ENCODE measurements at regions not wholly inside any gene's neighbourhood (a gene's known extent, or its start where the extent isn't known, plus 50 kb on each side); places are given as distances from the start of the nearest gene placed in this dataset.

GRCh38 chr20:57074386-57074785 is 192.1 kb downstream of the BMP7 start:
- in situ Hi-C loops (cut with MboI) (no loop called here), intact Hi-C loops (cut with micrococcal nuclease; ENCODE audit: unreplicated experiment) (no loop called here)
- H3K36me3 ChIP-seq (ENCODE audit: control insufficient read depth in 2 of 2, insufficient read depth in 2 of 2, low read length in 1 of 2), result no peaks in the 10 kb centered on the region
- H3K9ac ChIP-seq (ENCODE audit: control insufficient read depth, insufficient read depth, low read length), result no peak overlapping the region
- RAD21 ChIA-PET (ENCODE audit: unreplicated experiment), result no interaction called here
- no peak overlapping the region for H3K27ac ChIP-seq (ENCODE audit: control insufficient read depth, insufficient read depth)
- TF ChIP-seq MXI1 (IDR thresholded peaks at IDR 0.05; ENCODE audit: low read depth, low read length), result no peak
- no peaks in the 10 kb centered on the region for H4K20me1 ChIP-seq (ENCODE audit: control insufficient read depth, insufficient read depth)
- FAIRE-seq (no peak), DNase-seq (ENCODE audit: low read depth, low spot score) (no peak), ATAC-seq (no peak)
- H3K4me1 ChIP-seq (ENCODE audit: control insufficient read depth, insufficient read depth, low read length), result no peaks in the 10 kb centered on the region
- CTCF ChIA-PET, result no interaction called here
- H2AFZ ChIP-seq (ENCODE audit: control insufficient read depth, low read depth, low read length), result no peak overlapping the region
- no peaks in the 10 kb centered on the region; the same call in 2 of the 3 replicates for H3K9me3 ChIP-seq (replicated peaks; ENCODE audit: control insufficient read depth, insufficient read depth, low read length)
- BruUV-seq (replicated peaks), result no TSS peak
- H3K27me3 ChIP-seq (replicated peaks in 1 of 2; ENCODE audit: control insufficient read depth in 2 of 2, insufficient read depth in 2 of 2, low read length in 1 of 2), result peaks cover 0 to 4% of the 10 kb centered on the region in 2 experiments; a peak in 3 of 4 replicates
- H3K79me2 ChIP-seq (ENCODE audit: control insufficient read depth, insufficient read depth, low read length), result no peaks in the 10 kb centered on the region
- SMC1A ChIA-PET (ENCODE audit: uncharacterized antibody, unreplicated experiment), result no interaction called here
- POLR2A ChIA-PET, result no interaction called here
- no peak overlapping the region for H3K4me3 ChIP-seq
- H3K4me2 ChIP-seq (ENCODE audit: control insufficient read depth, insufficient read depth), result no peak overlapping the region
- WGBS (ENCODE audit: insufficient coverage, insufficient replicate concordance, low lambda C conversion rate, missing lambda C conversion rate), result 26% methylated on average over 12 of the region's 12 CpGs

- H3K4me1 ChIP-seq (ENCODE audit: control insufficient read depth, insufficient read depth, low read length), result no peaks in the 10 kb centered on the region
- H3K27ac ChIP-seq (ENCODE audit: control insufficient read depth, insufficient read depth), result no peak overlapping the region
- FAIRE-seq (no peak), DNase-seq (ENCODE audit: low read depth, low spot score) (no peak), ATAC-seq (no peak)
- intact Hi-C loops (cut with micrococcal nuclease; ENCODE audit: unreplicated experiment) (no loop called here), in situ Hi-C loops (cut with MboI) (no loop called here)
- no peak overlapping the region for H3K4me3 ChIP-seq
- H3K36me3 ChIP-seq (ENCODE audit: control insufficient read depth in 2 of 2, insufficient read depth in 2 of 2, low read length in 1 of 2), result no peaks in the 10 kb centered on the region
- ChIA-PET CTCF (no interaction called here), RAD21 (ENCODE audit: unreplicated experiment) (no interaction called here), SMC1A (ENCODE audit: uncharacterized antibody, unreplicated experiment) (no interaction called here), POLR2A (no interaction called here)
- H4K20me1 ChIP-seq (ENCODE audit: control insufficient read depth, insufficient read depth), result no peaks in the 10 kb centered on the region
- no peaks in the 10 kb centered on the region for H3K79me2 ChIP-seq (ENCODE audit: control insufficient read depth, insufficient read depth, low read length)
- peaks cover 0 to 2% of the 10 kb centered on the region in 2 experiments; a peak in 3 of 4 replicates for H3K27me3 ChIP-seq (replicated peaks in 1 of 2; ENCODE audit: control insufficient read depth in 2 of 2, insufficient read depth in 2 of 2, low read length in 1 of 2)
- H2AFZ ChIP-seq (ENCODE audit: control insufficient read depth, low read depth, low read length), result no peak overlapping the region
- H3K4me2 ChIP-seq (ENCODE audit: control insufficient read depth, insufficient read depth), result no peak overlapping the region
- no peaks in the 10 kb centered on the region; the same call in 2 of the 3 replicates for H3K9me3 ChIP-seq (replicated peaks; ENCODE audit: control insufficient read depth, insufficient read depth, low read length)
- TF ChIP-seq YY1 (IDR thresholded peaks at IDR 0.05; ENCODE audit: low read depth, low read length), result no peak
- TF ChIP-seq KAT2A (conservative IDR thresholded peaks at IDR 0.05; ENCODE audit: control insufficient read depth, low read depth, low read length), result no peak
- no peak for TF ChIP-seq CBX3 (IDR thresholded peaks at IDR 0.05; ENCODE audit: borderline replicate concordance, low read depth)
- TF ChIP-seq PKNOX1 (IDR thresholded peaks at IDR 0.05), result no peak
- 20% methylated on average over 5 of the region's 5 CpGs for WGBS (ENCODE audit: insufficient coverage, insufficient replicate concordance, low lambda C conversion rate, missing lambda C conversion rate)
- no TSS peak for BruUV-seq (replicated peaks)
- no peak overlapping the region for H3K9ac ChIP-seq (ENCODE audit: control insufficient read depth, insufficient read depth, low read length)
Measured at GRCh38 chr20:57075181-57075580, 191.3 kb downstream of the BMP7 start.
